CD4-positive, alpha-beta T cell treated with Interferon gamma for 1 hour (primary cell): ENCODE measurements at regions not wholly inside any gene's neighbourhood (a gene's known extent, or its start where the extent isn't known, plus 50 kb on each side); places are given as distances from the start of the nearest gene placed in this dataset.
"Not testable (repeated sequence)": the region's sequence is repeated elsewhere in the genome, so short reads cannot be mapped to it uniquely, and the experiment has no call there.

Experiments used
- DNase-seq: peaks from one replicate; pipeline ENCODE4 v3.0.0-alpha.2; 2020

GRCh38 chr17:77087650-77088454 is 52.9 kb upstream of the SEC14L1 start:
- no peak for DNase-seq

- DNase-seq = peak; percentile 92
Measured at GRCh38 chr17:77088455-77089123, 52.2 kb upstream of the SEC14L1 start.

GRCh38 chr17:77089124-77089490 is 51.7 kb upstream of the SEC14L1 start:
- DNase-seq = no peak

DNA sequence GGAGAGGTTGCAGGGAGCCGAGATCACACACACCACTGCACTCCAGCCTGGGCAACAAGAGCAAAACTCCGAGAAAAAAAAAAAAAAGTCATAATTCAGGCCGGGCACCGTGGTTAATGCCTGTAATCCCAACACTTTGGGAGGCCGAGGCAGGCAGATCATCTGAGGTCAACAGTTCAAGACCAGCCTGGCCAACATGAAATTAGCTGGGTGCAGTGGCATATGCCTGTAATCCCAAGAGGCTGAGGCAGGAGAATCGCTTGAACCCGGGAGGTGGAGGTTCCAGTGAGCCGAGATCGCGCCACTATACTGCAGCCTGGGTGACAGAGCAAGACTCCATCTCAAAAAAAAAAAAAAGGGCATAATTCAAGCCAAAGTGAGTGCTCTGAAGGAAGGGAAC is 50.8 kb upstream of the SEC14L1 start:
- DNase-seq = not testable (repeated sequence)

GRCh38 chr17:77090476-77090875 is 50.3 kb upstream of the SEC14L1 start:
- DNase-seq = no peak
